Natural killer cell (primary cell): ENCODE measurements at regions not wholly inside any gene's neighbourhood (a gene's known extent, or its start where the extent isn't known, plus 50 kb on each side); places are given as distances from the start of the nearest gene placed in this dataset.

Source experiments
- ATAC-seq, 3 donors: fragments of 150-1000 bp in 2 of 3; fragments of 200-7000 bp in 1 of 3; cut with Tn5 transposase; 1 replicate in 1 of 3; 2 replicates in 2 of 3; pipeline ENCODE4 v1.10.0; 2021; ENCODE audit warnings: mild to moderate bottlenecking in 2 of 3, moderate library complexity in 2 of 3
- DNase-seq, 2 donors: peaks; one replicate each; pipeline versions ENCODE4 v3.0.0 to v3.0.0-alpha.2; 2013 to 2021; ENCODE audit warnings: mixed read lengths in 1 of 2
- H3K27ac ChIP-seq: one replicate; pipeline ENCODE4 v1.5.1; 2013; ENCODE audit warnings: mild to moderate bottlenecking, low read length
- H3K27me3 ChIP-seq: one replicate; pipeline ENCODE4 v1.6.1; 2013; ENCODE audit warnings: low read length; ENCODE audit not compliant: control insufficient read depth, insufficient read depth
- H3K36me3 ChIP-seq: one replicate; pipeline ENCODE4 v1.6.1; 2013; ENCODE audit warnings: low read length; ENCODE audit not compliant: control insufficient read depth, insufficient read depth
- H3K4me1 ChIP-seq: one replicate; pipeline ENCODE4 v1.6.1; 2013; ENCODE audit warnings: low read length; ENCODE audit not compliant: control insufficient read depth, insufficient read depth
- H3K4me3 ChIP-seq: one replicate; pipeline ENCODE4 v1.5.1; 2013; ENCODE audit warnings: low read length
- H3K9me3 ChIP-seq: one replicate; pipeline ENCODE4 v1.6.1; 2013; ENCODE audit warnings: low read length; ENCODE audit not compliant: control insufficient read depth, insufficient read depth
- H3K27ac Mint-ChIP-seq, 2 donors: one replicate each; pipeline ENCODE4 v1.8.0; 2022; ENCODE audit warnings: mild to moderate bottlenecking in 2 of 2, mixed read lengths in 2 of 2, moderate library complexity in 1 of 2
- H3K27me3 Mint-ChIP-seq, 2 donors: one replicate each; pipeline ENCODE4 v1.8.0; 2022; ENCODE audit warnings: low read depth in 2 of 2, mixed read lengths in 2 of 2
- H3K36me3 Mint-ChIP-seq: one replicate; pipeline ENCODE4 v1.8.0; 2022; ENCODE audit warnings: mixed read lengths
- H3K4me1 Mint-ChIP-seq, 2 donors: one replicate each; pipeline ENCODE4 v1.8.0; 2022; ENCODE audit warnings: mixed read lengths in 2 of 2
- H3K4me3 Mint-ChIP-seq: one replicate; pipeline ENCODE4 v1.8.0; 2022; ENCODE audit warnings: mild to moderate bottlenecking, moderate library complexity, mixed read lengths
- H3K9me3 Mint-ChIP-seq, 2 donors: one replicate each; pipeline ENCODE4 v1.8.0; 2022; ENCODE audit warnings: mixed read lengths in 2 of 2
- WGBS: methylation state at CpG from one replicate; pipeline ENCODE4 v1.1.7; 2013; ENCODE audit warnings: missing lambda C conversion rate; ENCODE audit not compliant: insufficient coverage; 5-methylcytosine and 5-hydroxymethylcytosine counted together
- intact Hi-C: fragments of 100-400 bp; cut with micrococcal nuclease; formaldehyde crosslinking; loops from one replicate; pipeline ENCODE4 v1.14.2; 2022
- TF ChIP-seq, protein P1 (sequence below): fragments of 200-600 bp; IDR thresholded peaks from one replicate; pipeline ENCODE4 v1.8.0; 2022; ENCODE audit warnings: antibody characterized with exemption

DNA sequence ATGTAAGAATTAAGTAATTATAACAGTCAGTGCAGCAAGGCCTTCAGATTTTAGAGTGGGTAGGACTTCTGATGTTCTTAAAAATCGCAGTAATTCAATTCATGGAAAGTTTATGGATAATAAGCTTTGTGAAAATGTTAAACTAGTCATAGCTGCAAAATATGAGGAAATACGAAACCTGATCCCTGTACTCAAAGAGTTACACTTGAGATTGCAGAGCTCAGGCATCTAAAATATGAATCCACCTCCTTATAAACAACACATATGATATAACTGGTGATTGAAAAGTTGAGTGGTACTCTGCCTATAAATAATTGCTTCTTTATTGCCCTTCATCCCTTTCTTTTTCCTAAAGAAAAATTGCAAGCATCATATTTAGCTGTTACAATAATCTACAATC, 473.3 kb downstream of the OTOL1 start:
- Mint-ChIP-seq H3K36me3 (no peaks in the 10 kb centered on the region), H3K4me3 (no peak overlapping the region), H3K4me1 (no peaks in the 10 kb centered on the region), H3K9me3 (peaks cover 5 to 7% of the 10 kb centered on the region in 2 donors), H3K27me3 (no peaks in the 10 kb centered on the region), H3K27ac (no peak overlapping the region)
- H3K36me3 ChIP-seq: no peaks in the 10 kb centered on the region
- WGBS: 88% methylated on average over 1 of the region's 2 CpGs
- TF ChIP-seq, protein P1, sequence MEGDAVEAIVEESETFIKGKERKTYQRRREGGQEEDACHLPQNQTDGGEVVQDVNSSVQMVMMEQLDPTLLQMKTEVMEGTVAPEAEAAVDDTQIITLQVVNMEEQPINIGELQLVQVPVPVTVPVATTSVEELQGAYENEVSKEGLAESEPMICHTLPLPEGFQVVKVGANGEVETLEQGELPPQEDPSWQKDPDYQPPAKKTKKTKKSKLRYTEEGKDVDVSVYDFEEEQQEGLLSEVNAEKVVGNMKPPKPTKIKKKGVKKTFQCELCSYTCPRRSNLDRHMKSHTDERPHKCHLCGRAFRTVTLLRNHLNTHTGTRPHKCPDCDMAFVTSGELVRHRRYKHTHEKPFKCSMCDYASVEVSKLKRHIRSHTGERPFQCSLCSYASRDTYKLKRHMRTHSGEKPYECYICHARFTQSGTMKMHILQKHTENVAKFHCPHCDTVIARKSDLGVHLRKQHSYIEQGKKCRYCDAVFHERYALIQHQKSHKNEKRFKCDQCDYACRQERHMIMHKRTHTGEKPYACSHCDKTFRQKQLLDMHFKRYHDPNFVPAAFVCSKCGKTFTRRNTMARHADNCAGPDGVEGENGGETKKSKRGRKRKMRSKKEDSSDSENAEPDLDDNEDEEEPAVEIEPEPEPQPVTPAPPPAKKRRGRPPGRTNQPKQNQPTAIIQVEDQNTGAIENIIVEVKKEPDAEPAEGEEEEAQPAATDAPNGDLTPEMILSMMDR: no peak
- intact Hi-C loops: no loop called here
- H3K27me3 ChIP-seq: no peaks in the 10 kb centered on the region
- DNase-seq (no peak), ATAC-seq (no peak)
- no peak overlapping the region for H3K4me3 ChIP-seq
- H3K4me1 ChIP-seq: no peaks in the 10 kb centered on the region
- no peak overlapping the region for H3K27ac ChIP-seq
- peaks cover 2% of the 10 kb centered on the region for H3K9me3 ChIP-seq

DNA sequence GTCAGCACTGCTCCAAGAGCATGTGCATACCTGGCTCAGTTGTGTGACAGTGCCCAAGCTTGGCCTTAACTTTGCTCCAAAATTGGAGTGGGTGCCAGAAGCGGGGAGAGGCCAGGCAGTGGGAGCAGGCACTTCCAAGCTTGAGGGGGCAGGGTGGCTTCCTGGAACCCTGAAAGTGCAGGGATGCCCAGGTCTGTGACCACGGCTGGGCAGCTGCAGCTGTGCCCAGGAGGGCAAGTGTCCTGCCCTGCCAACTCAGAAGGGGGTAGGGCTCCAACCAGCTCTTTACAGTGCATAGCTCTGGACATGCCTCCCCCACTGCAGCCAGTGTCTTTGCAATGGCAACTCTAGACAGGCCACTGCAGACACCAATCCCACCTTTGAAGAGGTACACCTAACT, 478.6 kb downstream of the OTOL1 start:
- Mint-ChIP-seq H3K27ac (no peak overlapping the region), H3K27me3 (no peaks in the 10 kb centered on the region), H3K9me3 (peaks cover 4% of the 10 kb centered on the region in 2 donors), H3K36me3 (no peaks in the 10 kb centered on the region), H3K4me3 (no peak overlapping the region), H3K4me1 (no peaks in the 10 kb centered on the region)
- no peaks in the 10 kb centered on the region for H3K4me1 ChIP-seq
- DNase-seq: no peak
- no peak overlapping the region for H3K4me3 ChIP-seq
- H3K36me3 ChIP-seq: no peaks in the 10 kb centered on the region
- TF ChIP-seq, protein P1: no peak
- intact Hi-C loops: no loop called here
- peak in 1 of 3 donors; percentile 35 for ATAC-seq
- 79% methylated on average over 2 of the region's 2 CpGs for WGBS
- no peak overlapping the region for H3K27ac ChIP-seq
- H3K9me3 ChIP-seq: peaks cover 16% of the 10 kb centered on the region
- no peaks in the 10 kb centered on the region for H3K27me3 ChIP-seq

DNA sequence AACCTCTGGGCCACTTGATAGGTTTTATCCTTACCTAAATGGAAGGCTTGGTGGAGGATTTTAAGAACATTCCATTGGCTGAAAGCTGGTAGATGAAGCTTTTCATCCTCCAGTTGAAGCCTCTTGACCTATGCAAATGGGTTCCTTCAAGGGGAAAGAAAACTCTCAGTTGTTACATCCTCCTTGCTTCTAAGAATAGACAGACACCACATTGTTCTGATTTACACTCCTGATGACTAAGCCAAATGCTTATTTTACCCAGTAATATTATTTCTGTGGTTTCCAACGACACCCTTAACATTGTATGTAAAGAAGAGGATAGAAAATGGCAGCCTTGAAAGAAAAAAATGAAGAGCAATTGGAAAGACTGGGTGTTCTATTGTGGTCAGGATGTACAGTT, 480.5 kb downstream of the OTOL1 start:
- H3K4me1 Mint-ChIP-seq: no peaks in the 10 kb centered on the region
- H3K4me3 Mint-ChIP-seq: no peak overlapping the region
- H3K27ac Mint-ChIP-seq: no peak overlapping the region
- no peaks in the 10 kb centered on the region for H3K36me3 ChIP-seq
- DNase-seq (no peak), ATAC-seq (no peak)
- no peak overlapping the region for H3K4me3 ChIP-seq
- no CpG with 5 or more reads among the region's 1 CpG for WGBS
- H3K9me3 ChIP-seq: peaks cover 16% of the 10 kb centered on the region
- H3K27me3 Mint-ChIP-seq: no peaks in the 10 kb centered on the region
- no peaks in the 10 kb centered on the region for H3K4me1 ChIP-seq
- H3K27me3 ChIP-seq: no peaks in the 10 kb centered on the region
- no peak overlapping the region for H3K27ac ChIP-seq
- H3K9me3 Mint-ChIP-seq: peaks cover 2 to 5% of the 10 kb centered on the region in 2 donors
- intact Hi-C loops: no loop called here
- no peaks in the 10 kb centered on the region for H3K36me3 Mint-ChIP-seq
- TF ChIP-seq, protein P1: no peak

DNA sequence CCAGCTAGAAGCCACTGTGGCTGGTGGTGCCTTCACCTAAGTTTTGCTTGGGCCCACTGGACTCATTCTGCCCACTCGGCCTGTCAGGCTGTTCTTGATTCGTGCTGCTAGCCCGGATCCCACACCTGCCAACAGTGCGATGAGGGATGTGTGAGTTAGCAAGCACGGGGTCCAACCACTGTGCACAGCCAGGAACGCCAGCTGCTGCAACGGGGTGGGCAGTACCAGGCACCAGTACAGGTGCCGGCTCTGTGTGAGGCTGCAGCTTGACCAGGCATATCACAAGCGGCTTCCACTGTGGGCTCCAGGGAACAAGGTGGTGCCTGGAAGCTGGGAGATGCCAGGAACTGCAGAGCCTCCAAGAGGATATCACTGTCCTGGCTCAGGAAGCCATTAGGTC, 481.2 kb downstream of the OTOL1 start:
- Mint-ChIP-seq H3K4me3 (no peak overlapping the region), H3K27me3 (no peaks in the 10 kb centered on the region), H3K4me1 (no peaks in the 10 kb centered on the region), H3K9me3 (peaks cover 2 to 5% of the 10 kb centered on the region in 2 donors), H3K27ac (no peak overlapping the region), H3K36me3 (no peaks in the 10 kb centered on the region)
- TF ChIP-seq, protein P1: no peak
- Histone ChIP-seq H3K27ac (no peak overlapping the region), H3K36me3 (no peaks in the 10 kb centered on the region), H3K4me3 (no peak overlapping the region), H3K4me1 (no peaks in the 10 kb centered on the region), H3K9me3 (peaks cover 16% of the 10 kb centered on the region), H3K27me3 (no peaks in the 10 kb centered on the region)
- WGBS: 88% methylated on average over 9 of the region's 9 CpGs
- DNase-seq (no peak), ATAC-seq (no peak)
- intact Hi-C loops: no loop called here
